GM12801 (cell line): ENCODE measurements at regions not wholly inside any gene's neighbourhood (a gene's known extent, or its start where the extent isn't known, plus 50 kb on each side); places are given as distances from the start of the nearest gene placed in this dataset.

Experiments used
- CTCF ChIP-seq: IDR thresholded peaks from one replicate; pipeline ENCODE4 v1.5.1; 2011; ENCODE audit warnings: control low read depth; ENCODE audit not compliant: insufficient read length; ENCODE audit errors: extremely low read depth

GRCh38 chr3:26078539-26078938 is 288.6 kb downstream of the OXSM start:
- TF ChIP-seq CTCF = no peak

- no peak for TF ChIP-seq CTCF
Measured at GRCh38 chr3:26081166-26081565, 291.3 kb downstream of the OXSM start.

- TF ChIP-seq CTCF = no peak
Measured at GRCh38 chr3:26081806-26082205, 291.9 kb downstream of the OXSM start.

- TF ChIP-seq CTCF = no peak
Measured at GRCh38 chr3:26082911-26083310, 293.0 kb downstream of the OXSM start.

GRCh38 chr3:26084629-26085028 is 294.7 kb downstream of the OXSM start:
- TF ChIP-seq CTCF = no peak

- TF ChIP-seq CTCF = no peak
Measured at GRCh38 chr3:26087751-26088150, 297.9 kb downstream of the OXSM start.

GRCh38 chr3:26089249-26089648 is 299.4 kb downstream of the OXSM start:
- no peak for TF ChIP-seq CTCF

GRCh38 chr3:26090589-26090988 is 300.7 kb downstream of the OXSM start:
- TF ChIP-seq CTCF = no peak
